Thyroid gland (tissue), 4 donors: ENCODE measurements at regions not wholly inside any gene's neighbourhood (a gene's known extent, or its start where the extent isn't known, plus 50 kb on each side); places are given as distances from the start of the nearest gene placed in this dataset.

Experiments
- CTCF ChIP-seq, 6 experiments: fragments of 200-600 bp in 3 of 6; fragments of 450-650 bp in 3 of 6; sonication (generic) in 3 of 6; IDR thresholded peaks; one replicate each; pipeline ENCODE4 v1.5.1; 2016 to 2019; ENCODE audit warnings: antibody characterized with exemption in 6 of 6, mild to moderate bottlenecking in 2 of 6, inconsistent platforms in 1 of 6, moderate library complexity in 1 of 6
- POLR2A ChIP-seq, 2 donors: fragments of 450-650 bp; IDR thresholded peaks; one replicate each; pipeline ENCODE4 v1.6.1; 2017; ENCODE audit warnings: antibody characterized with exemption in 2 of 2, mild to moderate bottlenecking in 2 of 2, moderate library complexity in 1 of 2

GRCh38 chr12:102696045-102696444 is 215.7 kb upstream of the IGF1 start:
- TF ChIP-seq POLR2A (IDR thresholded peaks at IDR 0.05) (no peak), CTCF (IDR thresholded peaks at IDR 0.05) (no peak)
